ENCODE measurements at regions not wholly inside any gene's neighbourhood (a gene's known extent, or its start where the extent isn't known, plus 50 kb on each side); places are given as distances from the start of the nearest gene placed in this dataset.

GRCh38 chr20:62562831-62563230 lies 79.5 kb upstream of the SLCO4A1 start:
- Histone ChIP-seq H3K9ac (ENCODE audit: control insufficient read depth, insufficient read depth, low read length) (no peak overlapping the region), H3K4me3 (no peak overlapping the region), H4K20me1 (ENCODE audit: control insufficient read depth, insufficient read depth) (no peaks in the 10 kb centered on the region), H3K36me3 (ENCODE audit: control insufficient read depth in 2 of 2, insufficient read depth in 2 of 2, low read length in 1 of 2) (no peaks in the 10 kb centered on the region), H2AFZ (ENCODE audit: control insufficient read depth, low read depth, low read length) (no peak overlapping the region), H3K27me3 (replicated peaks in 1 of 2; ENCODE audit: control insufficient read depth in 2 of 2, insufficient read depth in 2 of 2, low read length in 1 of 2) (peaks cover 3 to 9% of the 10 kb centered on the region in 2 experiments; a peak in 3 of 4 replicates), H3K27ac (ENCODE audit: control insufficient read depth, insufficient read depth) (no peak overlapping the region), H3K4me2 (ENCODE audit: control insufficient read depth, insufficient read depth) (no peak overlapping the region), H3K4me1 (ENCODE audit: control insufficient read depth, insufficient read depth, low read length) (no peaks in the 10 kb centered on the region), H3K79me2 (ENCODE audit: control insufficient read depth, insufficient read depth, low read length) (no peaks in the 10 kb centered on the region), H3K9me3 (replicated peaks; ENCODE audit: control insufficient read depth, insufficient read depth, low read length) (no peaks in the 10 kb centered on the region)
- intact Hi-C loops (cut with micrococcal nuclease; ENCODE audit: unreplicated experiment) = no loop called here
- no TSS peak for BruUV-seq (replicated peaks)
- in situ Hi-C loops (cut with MboI) = no loop called here
- SMC1A ChIA-PET (ENCODE audit: uncharacterized antibody, unreplicated experiment) = no interaction called here
- CTCF ChIA-PET = no interaction called here
- ATAC-seq = no peak
- no peak for DNase-seq (ENCODE audit: low read depth, low spot score)
- 55% methylated on average over 18 of the region's 18 CpGs for WGBS (ENCODE audit: insufficient coverage, insufficient replicate concordance, low lambda C conversion rate, missing lambda C conversion rate)
- no peak for FAIRE-seq
- RAD21 ChIA-PET (ENCODE audit: unreplicated experiment) = no interaction called here
- POLR2A ChIA-PET = no interaction called here
- TF ChIP-seq ZNF687 (IDR thresholded peaks at IDR 0.05) (no peak), ZNF592 (IDR thresholded peaks at IDR 0.05) (no peak), SPI1 (IDR thresholded peaks at IDR 0.05; ENCODE audit: borderline replicate concordance, insufficient read depth, low read depth, low read length) (no peak), ZNF207 (IDR thresholded peaks at IDR 0.05; ENCODE audit: borderline replicate concordance) (no peak)

Measured in GM12878 (cell line).